Adrenal gland (tissue), 9 donors: ENCODE measurements at regions not wholly inside any gene's neighbourhood (a gene's known extent, or its start where the extent isn't known, plus 50 kb on each side); places are given as distances from the start of the nearest gene placed in this dataset.

Experiments
- DNase-seq, 7 donors: peaks; one replicate each; pipeline ENCODE4 v3.0.0-alpha.2; 2019 to 2020
- H3K27ac ChIP-seq, 5 donors: fragments of 200-600 bp; sonication (generic) in 4 of 5; 1 replicate in 3 of 5; 2 replicates in 2 of 5; pipeline versions ENCODE4 v1.5.1 to v1.8.0; 2016 to 2020; ENCODE audit warnings: mild to moderate bottlenecking in 1 of 5
- H3K27me3 ChIP-seq: fragments of 200-600 bp; 2 replicates; pipeline ENCODE4 v1.8.0; 2021
- H3K36me3 ChIP-seq, 2 donors: fragments of 200-600 bp; replicated peaks in 1 of 2; 1 replicate in 1 of 2; 2 replicates in 1 of 2; pipeline versions ENCODE4 v1.5.1 to v1.8.0; 2018 to 2022
- H3K4me1 ChIP-seq, 2 donors: fragments of 200-600 bp; replicated peaks in 1 of 2; 1 replicate in 1 of 2; 2 replicates in 1 of 2; pipeline versions ENCODE4 v1.5.1 to v1.8.0; 2018 to 2021
- H3K4me3 ChIP-seq, 4 donors: fragments of 200-600 bp; sonication (generic) in 3 of 4; one replicate each; pipeline ENCODE4 v1.5.1; 2016 to 2018
- H3K9me3 ChIP-seq, 3 donors: fragments of 200-600 bp; sonication (generic) in 1 of 3; replicated peaks in 1 of 3; 1 replicate in 2 of 3; 2 replicates in 1 of 3; pipeline versions ENCODE4 v1.5.1 to v1.8.0; 2016 to 2021
- CTCF ChIP-seq, 6 experiments: fragments of 450-650 bp in 4 of 6; fragments of 200-600 bp in 2 of 6; sonication (generic) in 1 of 6; IDR thresholded peaks; 1 replicate in 5 of 6; 2 replicates in 1 of 6; pipeline versions ENCODE4 v1.5.1 to v1.8.0; 2016 to 2021; ENCODE audit warnings: antibody characterized with exemption in 6 of 6, mild to moderate bottlenecking in 2 of 6, moderate library complexity in 1 of 6
- POLR2A ChIP-seq, 2 donors: fragments of 450-650 bp; IDR thresholded peaks; one replicate each; pipeline ENCODE4 v1.6.1; 2017; ENCODE audit warnings: antibody characterized with exemption in 2 of 2, mild to moderate bottlenecking in 2 of 2, moderate library complexity in 1 of 2
- WGBS, 4 donors: extraction: QIAGEN DNeasy Blood & Tissue Kit in 2 of 4; methylation state at CpG; one replicate each; pipeline versions ENCODE4 v1.1.5 to v1.1.7; 2013 to 2017; 5-methylcytosine and 5-hydroxymethylcytosine counted together
- intact Hi-C, 2 donors: fragments of 100-400 bp; cut with DNase I; formaldehyde crosslinking; loops; one replicate each; pipeline versions ENCODE4 v1.14.1 to v1.15.0; 2022 to 2023
- donor health status: healthy with polysubstance abuse.
- donor health status: Bipolar disorder and iron deficiency.
- donor health status: DM: yes; HTN: yes; CAD: no.
- donor health status: DM: no; HTN: no; CAD: no.
- donor health status: DM: no; HTN: no; CAD: no.

GRCh38 chr9:115223471-115223870, 105.5 kb upstream of the TNC start:
- no peak for TF ChIP-seq CTCF (IDR thresholded peaks at IDR 0.05)
- no peak for TF ChIP-seq POLR2A (IDR thresholded peaks at IDR 0.05)
- Histone ChIP-seq H3K4me1 (no peaks in the 10 kb centered on the region), H3K9me3 (no peaks in the 10 kb centered on the region), H3K27ac (no peak overlapping the region), H3K27me3 (no peaks in the 10 kb centered on the region), H3K36me3 (no peaks in the 10 kb centered on the region), H3K4me3 (no peak overlapping the region)
- intact Hi-C loops, result no loop called here
- DNase-seq, result no peak
- WGBS, 4 donors, result 27 to 56% (median 37%) methylated on average over 3 of the region's 3 CpGs

- no peaks in the 10 kb centered on the region for H3K9me3 ChIP-seq
- H3K4me3 ChIP-seq, result no peak overlapping the region
- no peak overlapping the region for H3K27ac ChIP-seq
- H3K27me3 ChIP-seq, result no peaks in the 10 kb centered on the region
- DNase-seq, result no peak
- TF ChIP-seq CTCF (IDR thresholded peaks at IDR 0.05) (no peak), POLR2A (IDR thresholded peaks at IDR 0.05) (no peak)
- WGBS, 4 donors, result 94 to 100% (median 94%) methylated on average over 3 of the region's 3 CpGs
- no peaks in the 10 kb centered on the region for H3K36me3 ChIP-seq
- H3K4me1 ChIP-seq, result no peaks in the 10 kb centered on the region
- intact Hi-C loops, result no loop called here
These were observed 107.6 kb upstream of the TNC start for GRCh38 chr9:115225459-115226116.

- no peaks in the 10 kb centered on the region for H3K27me3 ChIP-seq
- intact Hi-C loops, result no loop called here
- WGBS, 4 donors, result 78 to 83% (median 80%) methylated on average over 3 of the region's 3 CpGs
- no peaks in the 10 kb centered on the region for H3K36me3 ChIP-seq
- H3K4me3 ChIP-seq, result no peak overlapping the region
- H3K9me3 ChIP-seq, result no peaks in the 10 kb centered on the region
- H3K27ac ChIP-seq, result no peak overlapping the region
- no peak for TF ChIP-seq POLR2A (IDR thresholded peaks at IDR 0.05)
- no peak for TF ChIP-seq CTCF (IDR thresholded peaks at IDR 0.05)
- H3K4me1 ChIP-seq, result no peaks in the 10 kb centered on the region
- DNase-seq, result no peak
These were observed 108.2 kb upstream of the TNC start for GRCh38 chr9:115226152-115226551.

GRCh38 chr9:115229496-115229895, 111.5 kb upstream of the TNC start:
- intact Hi-C loops, result no loop called here
- DNase-seq, result no peak
- WGBS, 4 donors, result 85 to 90% (median 87%) methylated on average over 2 of the region's 2 CpGs
- no peak overlapping the region for H3K4me3 ChIP-seq
- H3K36me3 ChIP-seq, result no peaks in the 10 kb centered on the region
- TF ChIP-seq CTCF (IDR thresholded peaks at IDR 0.05), result no peak
- no peak for TF ChIP-seq POLR2A (IDR thresholded peaks at IDR 0.05)
- H3K27ac ChIP-seq, result no peak overlapping the region
- H3K9me3 ChIP-seq, result no peaks in the 10 kb centered on the region
- no peaks in the 10 kb centered on the region for H3K27me3 ChIP-seq
- H3K4me1 ChIP-seq, result no peaks in the 10 kb centered on the region
